ENCODE measurements at regions not wholly inside any gene's neighbourhood (a gene's known extent, or its start where the extent isn't known, plus 50 kb on each side); places are given as distances from the start of the nearest gene placed in this dataset.

DNA sequence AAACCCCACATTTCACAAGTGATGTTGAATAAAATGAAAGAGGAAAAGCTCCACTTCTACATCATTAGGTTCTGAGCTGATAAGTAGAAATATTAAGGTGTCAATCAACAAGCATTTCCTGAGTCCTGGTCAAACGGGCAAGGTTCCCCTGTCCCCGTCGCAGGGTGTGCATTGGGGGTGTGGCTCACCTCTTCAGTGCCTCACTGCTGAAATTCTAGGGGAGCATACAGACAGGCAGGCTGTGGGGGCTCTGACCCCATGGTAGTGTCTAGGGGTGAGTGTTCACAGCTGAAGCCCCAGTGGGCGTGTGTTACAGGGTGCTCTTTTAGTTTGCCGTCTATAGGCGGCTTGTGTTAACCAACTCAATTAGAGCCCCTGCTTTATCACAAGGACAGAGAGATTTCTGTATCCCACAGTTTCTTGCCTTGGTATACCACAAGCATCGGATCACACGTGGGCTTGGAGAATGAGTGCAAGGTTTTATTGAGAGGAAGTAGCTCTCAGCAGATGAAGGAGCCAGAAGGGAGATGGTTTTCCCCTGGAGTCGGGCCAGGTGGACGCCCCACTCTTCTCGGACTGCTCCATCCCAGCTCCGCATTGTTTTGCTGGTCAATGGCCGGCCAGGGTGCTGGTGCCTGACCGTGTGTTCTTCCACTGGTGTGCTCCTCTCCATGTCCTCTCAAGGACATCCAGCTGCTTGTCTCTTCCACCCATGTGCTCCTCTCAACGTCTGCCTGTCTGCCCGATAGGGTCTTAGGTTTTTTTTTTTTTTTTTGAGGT lies 238.2 kb upstream of the NLRP1 start:
- no peak for DNase-seq

DNA sequence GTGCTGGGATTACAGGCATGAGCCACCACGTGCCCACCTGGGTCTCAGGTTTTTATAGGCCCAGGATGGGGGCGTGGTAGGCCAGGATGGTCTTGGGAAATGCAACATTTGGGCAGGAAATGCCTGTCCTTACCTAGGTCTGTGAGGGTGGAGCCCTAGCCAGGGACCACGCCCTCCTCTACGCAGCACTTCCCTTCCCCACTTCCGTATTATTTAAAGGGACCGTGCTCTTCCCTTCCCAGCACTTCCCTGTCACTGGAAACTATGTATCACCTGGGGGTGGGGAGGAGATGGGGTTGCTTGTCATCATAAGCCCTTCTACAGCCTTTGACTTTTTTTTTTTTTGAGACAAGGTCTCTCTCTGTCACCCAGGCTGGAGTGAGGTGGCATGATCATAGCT lies 238.9 kb upstream of the NLRP1 start:
- no peak for DNase-seq

- no peak for DNase-seq
These were observed 241.5 kb upstream of the NLRP1 start for GRCh38 chr17:5825717-5826330.

- no peak for DNase-seq
These were observed 242.1 kb upstream of the NLRP1 start for GRCh38 chr17:5826384-5826783.

GRCh38 chr17:5830921-5831320 lies 239.3 kb upstream of the WSCD1 start:
- DNase-seq = no peak

GRCh38 chr17:5832886-5833285 lies 237.3 kb upstream of the WSCD1 start:
- DNase-seq = no peak

- DNase-seq = no peak
These were observed 233.1 kb upstream of the WSCD1 start for GRCh38 chr17:5837055-5837491.

DNA sequence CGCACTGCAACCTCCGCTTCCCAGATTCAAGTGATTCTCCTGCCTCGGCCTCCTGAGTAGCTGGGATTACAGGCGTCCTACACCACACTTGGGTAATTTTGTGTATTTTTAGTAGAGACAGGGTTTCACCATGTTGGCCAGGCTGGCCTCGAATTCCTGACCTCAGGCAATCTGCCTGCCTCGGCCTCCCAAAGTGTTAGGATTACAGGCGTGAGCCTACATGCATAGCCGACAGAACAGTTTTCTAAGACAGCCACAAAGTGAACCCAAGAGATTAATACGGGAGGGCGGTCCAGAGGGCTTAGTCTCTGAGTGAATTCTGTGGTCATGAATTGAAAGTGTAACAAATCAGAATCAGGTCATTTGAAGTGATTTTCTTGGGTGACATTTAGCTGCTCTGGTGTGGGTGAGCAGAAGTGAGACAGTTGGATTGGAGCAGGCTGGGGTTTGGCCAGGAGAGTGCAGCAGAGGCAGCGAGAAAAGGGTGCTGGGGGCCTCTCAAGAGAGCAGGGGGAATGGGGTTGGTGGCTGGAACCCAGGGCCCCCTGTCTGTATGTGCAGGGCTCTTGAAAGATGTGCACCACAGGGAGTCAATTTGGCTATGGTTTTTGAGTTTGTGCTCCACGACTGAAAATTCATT lies 231.4 kb upstream of the WSCD1 start:
- DNase-seq = no peak

GRCh38 chr17:5840811-5841446 lies 229.2 kb upstream of the WSCD1 start:
- DNase-seq = no peak

GRCh38 chr17:5841862-5842261 lies 228.3 kb upstream of the WSCD1 start:
- DNase-seq = no peak

DNA sequence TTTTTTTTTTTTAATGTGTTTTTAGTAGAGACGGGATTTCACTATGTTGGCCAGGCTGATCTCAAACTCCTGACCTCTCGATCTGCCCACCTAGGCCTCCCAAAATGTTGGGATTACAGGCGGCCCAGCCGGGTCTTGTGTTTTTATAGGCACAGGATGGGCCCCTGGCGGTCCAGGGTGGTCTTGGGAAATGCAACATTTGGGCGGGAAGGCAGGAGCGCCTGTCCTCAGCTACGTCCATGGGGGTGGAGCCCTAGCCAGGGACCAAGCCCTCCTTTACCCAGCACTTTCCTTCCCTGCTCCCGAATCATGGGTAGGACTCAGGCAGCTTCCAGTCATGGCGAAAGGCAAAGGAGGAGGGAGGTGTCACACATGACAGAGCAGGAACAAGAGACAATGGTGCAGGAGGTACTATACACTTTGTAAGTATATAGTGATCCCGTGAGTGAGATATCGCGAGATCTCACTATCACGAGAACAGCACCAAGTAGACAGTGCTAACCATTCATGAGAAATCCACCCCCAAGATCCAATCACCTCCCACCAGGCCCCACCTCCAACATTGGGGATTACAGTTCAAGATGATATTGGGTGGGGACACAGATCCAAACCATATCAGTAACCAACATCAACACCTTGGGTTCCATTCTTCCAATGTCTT lies 226.7 kb upstream of the WSCD1 start:
- DNase-seq = no peak

- no peak for DNase-seq
These were observed 224.2 kb upstream of the WSCD1 start for GRCh38 chr17:5846001-5846400.

- no peak for DNase-seq
These were observed 215.2 kb upstream of the WSCD1 start for GRCh38 chr17:5854871-5855554.

- DNase-seq = no peak
These were observed 208.9 kb upstream of the WSCD1 start for GRCh38 chr17:5861246-5861645.

GRCh38 chr17:5861854-5862253 lies 208.3 kb upstream of the WSCD1 start:
- DNase-seq = no peak

- DNase-seq = no peak
These were observed 207.8 kb upstream of the WSCD1 start for GRCh38 chr17:5862395-5862794.

GRCh38 chr17:5864741-5865657 lies 205.2 kb upstream of the WSCD1 start:
- DNase-seq = no peak

DNA sequence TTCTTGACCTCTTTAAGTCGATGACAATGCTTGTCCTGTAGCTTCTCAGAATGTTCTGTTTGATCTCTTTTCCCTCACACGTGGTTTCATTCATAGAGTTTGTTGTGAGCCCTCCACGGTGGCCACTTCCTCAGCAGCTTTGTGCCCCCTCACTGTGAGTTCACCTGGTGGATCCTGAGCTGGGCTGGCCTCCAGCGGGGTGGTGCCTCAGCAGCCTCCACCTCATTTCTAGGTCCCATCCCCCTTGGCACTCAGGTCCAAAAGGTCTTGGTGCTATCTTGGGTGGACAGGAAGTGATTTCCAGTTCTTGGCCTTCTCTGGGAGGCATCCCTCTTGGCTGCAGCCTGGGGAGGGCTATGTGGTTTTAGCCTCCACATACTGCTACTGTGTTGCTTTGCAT lies 203.2 kb upstream of the WSCD1 start:
- no peak for DNase-seq

GRCh38 chr17:5869041-5869745 lies 201.0 kb upstream of the WSCD1 start:
- DNase-seq = no peak

- no peak for DNase-seq
These were observed 199.8 kb upstream of the WSCD1 start for GRCh38 chr17:5870231-5870953.

All from SHP77 treated with DMSO at 0.1 percent for 48 hours (cell line).